Large intestine (tissue), 3 donors: ENCODE measurements at regions not wholly inside any gene's neighbourhood (a gene's known extent, or its start where the extent isn't known, plus 50 kb on each side); places are given as distances from the start of the nearest gene placed in this dataset.
"Not testable (repeated sequence)": the region's sequence is repeated elsewhere in the genome, so short reads cannot be mapped to it uniquely, and the experiment has no call there.

ENCODE experiments used
- DNase-seq, 2 donors: peaks; one replicate each; pipeline versions ENCODE4 v3.0.0 to v3.0.0-alpha.2; 2013
- H3K27ac ChIP-seq: one replicate; pipeline ENCODE4 v1.5.1; 2013; ENCODE audit warnings: low read length
- H3K27me3 ChIP-seq: 2 replicates; pipeline ENCODE4 v1.6.1; 2013; ENCODE audit warnings: low read length; ENCODE audit not compliant: control insufficient read depth, insufficient read depth
- H3K36me3 ChIP-seq: 2 replicates; pipeline ENCODE4 v1.6.1; 2013; ENCODE audit warnings: low read length; ENCODE audit not compliant: control insufficient read depth, insufficient read depth
- H3K4me1 ChIP-seq: one replicate; pipeline ENCODE4 v1.6.1; 2013; ENCODE audit warnings: low read length; ENCODE audit not compliant: control insufficient read depth, insufficient read depth
- H3K4me3 ChIP-seq: one replicate; pipeline ENCODE4 v1.5.1; 2013; ENCODE audit warnings: low read length
- H3K9me3 ChIP-seq: one replicate; pipeline ENCODE4 v1.6.1; 2013; ENCODE audit warnings: mild to moderate bottlenecking, low read depth, low read length, moderate library complexity; ENCODE audit not compliant: control insufficient read depth
- WGBS: methylation state at CpG from one replicate; pipeline ENCODE4 v1.1.5; 2013; ENCODE audit warnings: low lambda C conversion rate; ENCODE audit not compliant: insufficient coverage; 5-methylcytosine and 5-hydroxymethylcytosine counted together

- Histone ChIP-seq H3K36me3 (no peaks in the 10 kb centered on the region), H3K4me3 (no peak overlapping the region), H3K27me3 (no peaks in the 10 kb centered on the region), H3K9me3 (peaks cover 31% of the 10 kb centered on the region), H3K4me1 (no peaks in the 10 kb centered on the region), H3K27ac (no peak overlapping the region)
- 79% methylated on average over 21 of the region's 29 CpGs for WGBS
- DNase-seq, result no peak
Observed at GRCh38 chr22:11066458-11067285, 4461.3 kb upstream of the OR11H1 start.

- DNase-seq, H3K4me3 ChIP-seq, H3K27ac ChIP-seq, H3K36me3 ChIP-seq, H3K4me1 ChIP-seq, H3K27me3 ChIP-seq: not testable (repeated sequence)
- 69% methylated on average over 6 of the region's 13 CpGs for WGBS
- H3K9me3 ChIP-seq, result peaks cover 31% of the 10 kb centered on the region
Observed at GRCh38 chr22:11067286-11067871, 4460.6 kb upstream of the OR11H1 start.

- not testable (repeated sequence) for H3K4me3 ChIP-seq, H3K4me1 ChIP-seq, DNase-seq, H3K27me3 ChIP-seq, H3K36me3 ChIP-seq, H3K27ac ChIP-seq
- 70% methylated on average over 2 of the region's 7 CpGs for WGBS
- H3K9me3 ChIP-seq, result peaks cover 31% of the 10 kb centered on the region
Observed at GRCh38 chr22:11067937-11068336, 4460.1 kb upstream of the OR11H1 start.

- not testable (repeated sequence) for H3K27ac ChIP-seq, H3K27me3 ChIP-seq, H3K36me3 ChIP-seq, H3K4me1 ChIP-seq, H3K4me3 ChIP-seq, DNase-seq
- H3K9me3 ChIP-seq, result peaks cover 26% of the 10 kb centered on the region
Observed at GRCh38 chr22:11068406-11068805, 4459.6 kb upstream of the OR11H1 start.
